ENCODE measurements at regions not wholly inside any gene's neighbourhood (a gene's known extent, or its start where the extent isn't known, plus 50 kb on each side); places are given as distances from the start of the nearest gene placed in this dataset.

- H3K4me3 ChIP-seq (ENCODE audit: low read depth, low read length): no peak overlapping the region
- H3K4me1 ChIP-seq (ENCODE audit: control insufficient read depth, insufficient read depth, low read length): no peaks in the 10 kb centered on the region
- no peaks in the 10 kb centered on the region for H3K36me3 ChIP-seq (ENCODE audit: control insufficient read depth, insufficient read depth, low read length)
- no peaks in the 10 kb centered on the region for H3K27me3 ChIP-seq (ENCODE audit: control insufficient read depth, insufficient read depth, low read length)
- H3K9me3 ChIP-seq (ENCODE audit: control insufficient read depth, insufficient read depth, low read depth, low read length): no peaks in the 10 kb centered on the region
- H3K27ac ChIP-seq (ENCODE audit: low read depth, low read length): no peak overlapping the region
- no peak overlapping the region for H3K9ac ChIP-seq (ENCODE audit: low read length)
Observed at GRCh38 chr6:80622641-80623040, 516.2 kb downstream of the BCKDHB start.

- Histone ChIP-seq H3K9me3 (ENCODE audit: control insufficient read depth, insufficient read depth, low read depth, low read length) (no peaks in the 10 kb centered on the region), H3K27ac (ENCODE audit: low read depth, low read length) (no peak overlapping the region), H3K27me3 (ENCODE audit: control insufficient read depth, insufficient read depth, low read length) (no peaks in the 10 kb centered on the region), H3K9ac (ENCODE audit: low read length) (no peak overlapping the region), H3K4me1 (ENCODE audit: control insufficient read depth, insufficient read depth, low read length) (no peaks in the 10 kb centered on the region), H3K36me3 (ENCODE audit: control insufficient read depth, insufficient read depth, low read length) (no peaks in the 10 kb centered on the region), H3K4me3 (ENCODE audit: low read depth, low read length) (no peak overlapping the region)
Observed at GRCh38 chr6:80618953-80619352, 512.5 kb downstream of the BCKDHB start.

- Histone ChIP-seq H3K9ac (ENCODE audit: low read length) (no peak overlapping the region), H3K9me3 (ENCODE audit: control insufficient read depth, insufficient read depth, low read depth, low read length) (no peaks in the 10 kb centered on the region), H3K4me1 (ENCODE audit: control insufficient read depth, insufficient read depth, low read length) (peaks cover 6% of the 10 kb centered on the region; the same call in 1 of the 2 replicates), H3K4me3 (ENCODE audit: low read depth, low read length) (no peak overlapping the region), H3K27me3 (ENCODE audit: control insufficient read depth, insufficient read depth, low read length) (no peaks in the 10 kb centered on the region), H3K36me3 (ENCODE audit: control insufficient read depth, insufficient read depth, low read length) (no peaks in the 10 kb centered on the region), H3K27ac (ENCODE audit: low read depth, low read length) (no peak overlapping the region)
Observed at GRCh38 chr6:80610846-80611245, 504.4 kb downstream of the BCKDHB start.

GRCh38 chr6:80608881-80609280, 502.4 kb downstream of the BCKDHB start:
- H3K4me3 ChIP-seq (ENCODE audit: low read depth, low read length): no peak overlapping the region
- peaks cover 6% of the 10 kb centered on the region; the same call in 1 of the 2 replicates for H3K4me1 ChIP-seq (ENCODE audit: control insufficient read depth, insufficient read depth, low read length)
- H3K9ac ChIP-seq (ENCODE audit: low read length): no peak overlapping the region
- no peak overlapping the region for H3K27ac ChIP-seq (ENCODE audit: low read depth, low read length)
- H3K9me3 ChIP-seq (ENCODE audit: control insufficient read depth, insufficient read depth, low read depth, low read length): no peaks in the 10 kb centered on the region
- H3K27me3 ChIP-seq (ENCODE audit: control insufficient read depth, insufficient read depth, low read length): no peaks in the 10 kb centered on the region
- H3K36me3 ChIP-seq (ENCODE audit: control insufficient read depth, insufficient read depth, low read length): no peaks in the 10 kb centered on the region

GRCh38 chr6:80607811-80608391, 501.4 kb downstream of the BCKDHB start:
- Histone ChIP-seq H3K9me3 (ENCODE audit: control insufficient read depth, insufficient read depth, low read depth, low read length) (no peaks in the 10 kb centered on the region), H3K36me3 (ENCODE audit: control insufficient read depth, insufficient read depth, low read length) (no peaks in the 10 kb centered on the region), H3K4me1 (ENCODE audit: control insufficient read depth, insufficient read depth, low read length) (peaks cover 6% of the 10 kb centered on the region; the same call in 1 of the 2 replicates), H3K27ac (ENCODE audit: low read depth, low read length) (no peak overlapping the region), H3K4me3 (ENCODE audit: low read depth, low read length) (no peak overlapping the region), H3K27me3 (ENCODE audit: control insufficient read depth, insufficient read depth, low read length) (no peaks in the 10 kb centered on the region), H3K9ac (ENCODE audit: low read length) (no peak overlapping the region)

- Histone ChIP-seq H3K9ac (ENCODE audit: low read length) (no peak overlapping the region), H3K4me1 (ENCODE audit: control insufficient read depth, insufficient read depth, low read length) (peaks cover 6% of the 10 kb centered on the region; the same call in 1 of the 2 replicates), H3K4me3 (ENCODE audit: low read depth, low read length) (no peak overlapping the region), H3K27ac (ENCODE audit: low read depth, low read length) (no peak overlapping the region), H3K27me3 (ENCODE audit: control insufficient read depth, insufficient read depth, low read length) (no peaks in the 10 kb centered on the region), H3K36me3 (ENCODE audit: control insufficient read depth, insufficient read depth, low read length) (no peaks in the 10 kb centered on the region), H3K9me3 (ENCODE audit: control insufficient read depth, insufficient read depth, low read depth, low read length) (no peaks in the 10 kb centered on the region)
Observed at GRCh38 chr6:80605165-80605989, 498.9 kb downstream of the BCKDHB start.

- Histone ChIP-seq H3K27ac (ENCODE audit: low read depth, low read length) (no peak overlapping the region), H3K4me1 (ENCODE audit: control insufficient read depth, insufficient read depth, low read length) (peaks cover 6% of the 10 kb centered on the region; the same call in 1 of the 2 replicates), H3K9ac (ENCODE audit: low read length) (no peak overlapping the region), H3K9me3 (ENCODE audit: control insufficient read depth, insufficient read depth, low read depth, low read length) (no peaks in the 10 kb centered on the region), H3K27me3 (ENCODE audit: control insufficient read depth, insufficient read depth, low read length) (no peaks in the 10 kb centered on the region), H3K36me3 (ENCODE audit: control insufficient read depth, insufficient read depth, low read length) (no peaks in the 10 kb centered on the region), H3K4me3 (ENCODE audit: low read depth, low read length) (no peak overlapping the region)
Observed at GRCh38 chr6:80603679-80604078, 497.2 kb downstream of the BCKDHB start.

GRCh38 chr6:80594461-80594860, 488.0 kb downstream of the BCKDHB start:
- no peaks in the 10 kb centered on the region for H3K36me3 ChIP-seq (ENCODE audit: control insufficient read depth, insufficient read depth, low read length)
- no peak overlapping the region for H3K4me3 ChIP-seq (ENCODE audit: low read depth, low read length)
- H3K9ac ChIP-seq (ENCODE audit: low read length): no peak overlapping the region
- H3K4me1 ChIP-seq (ENCODE audit: control insufficient read depth, insufficient read depth, low read length): no peaks in the 10 kb centered on the region
- H3K27me3 ChIP-seq (ENCODE audit: control insufficient read depth, insufficient read depth, low read length): no peaks in the 10 kb centered on the region
- no peaks in the 10 kb centered on the region; the same call in 1 of the 2 replicates for H3K9me3 ChIP-seq (ENCODE audit: control insufficient read depth, insufficient read depth, low read depth, low read length)
- H3K27ac ChIP-seq (ENCODE audit: low read depth, low read length): no peak overlapping the region

- Histone ChIP-seq H3K27ac (ENCODE audit: low read depth, low read length) (no peak overlapping the region), H3K4me3 (ENCODE audit: low read depth, low read length) (no peak overlapping the region), H3K9ac (ENCODE audit: low read length) (no peak overlapping the region), H3K9me3 (ENCODE audit: control insufficient read depth, insufficient read depth, low read depth, low read length) (peaks cover 6% of the 10 kb centered on the region), H3K27me3 (ENCODE audit: control insufficient read depth, insufficient read depth, low read length) (no peaks in the 10 kb centered on the region), H3K36me3 (ENCODE audit: control insufficient read depth, insufficient read depth, low read length) (no peaks in the 10 kb centered on the region), H3K4me1 (ENCODE audit: control insufficient read depth, insufficient read depth, low read length) (no peaks in the 10 kb centered on the region)
Observed at GRCh38 chr6:80592436-80592835, 486.0 kb downstream of the BCKDHB start.

- no peaks in the 10 kb centered on the region for H3K36me3 ChIP-seq (ENCODE audit: control insufficient read depth, insufficient read depth, low read length)
- H3K9ac ChIP-seq (ENCODE audit: low read length): no peak overlapping the region
- no peaks in the 10 kb centered on the region for H3K27me3 ChIP-seq (ENCODE audit: control insufficient read depth, insufficient read depth, low read length)
- no peaks in the 10 kb centered on the region for H3K4me1 ChIP-seq (ENCODE audit: control insufficient read depth, insufficient read depth, low read length)
- H3K9me3 ChIP-seq (ENCODE audit: control insufficient read depth, insufficient read depth, low read depth, low read length): peaks cover 32% of the 10 kb centered on the region
- no peak overlapping the region for H3K4me3 ChIP-seq (ENCODE audit: low read depth, low read length)
- no peak overlapping the region for H3K27ac ChIP-seq (ENCODE audit: low read depth, low read length)
Observed at GRCh38 chr6:80586242-80586641, 479.8 kb downstream of the BCKDHB start.

GRCh38 chr6:80579391-80580023, 473.0 kb downstream of the BCKDHB start:
- Histone ChIP-seq H3K9me3 (ENCODE audit: control insufficient read depth, insufficient read depth, low read depth, low read length) (0 out of 2 replicates have a peak, but pooled peaks cover 2% of the 10 kb centered on the region), H3K27me3 (ENCODE audit: control insufficient read depth, insufficient read depth, low read length) (no peaks in the 10 kb centered on the region), H3K4me1 (ENCODE audit: control insufficient read depth, insufficient read depth, low read length) (no peaks in the 10 kb centered on the region), H3K36me3 (ENCODE audit: control insufficient read depth, insufficient read depth, low read length) (no peaks in the 10 kb centered on the region), H3K9ac (ENCODE audit: low read length) (no peak overlapping the region), H3K4me3 (ENCODE audit: low read depth, low read length) (no peak overlapping the region), H3K27ac (ENCODE audit: low read depth, low read length) (no peak overlapping the region)

Measured in HUES6 (cell line).